ENCODE measurements at regions not wholly inside any gene's neighbourhood (a gene's known extent, or its start where the extent isn't known, plus 50 kb on each side); places are given as distances from the start of the nearest gene placed in this dataset.

DNA sequence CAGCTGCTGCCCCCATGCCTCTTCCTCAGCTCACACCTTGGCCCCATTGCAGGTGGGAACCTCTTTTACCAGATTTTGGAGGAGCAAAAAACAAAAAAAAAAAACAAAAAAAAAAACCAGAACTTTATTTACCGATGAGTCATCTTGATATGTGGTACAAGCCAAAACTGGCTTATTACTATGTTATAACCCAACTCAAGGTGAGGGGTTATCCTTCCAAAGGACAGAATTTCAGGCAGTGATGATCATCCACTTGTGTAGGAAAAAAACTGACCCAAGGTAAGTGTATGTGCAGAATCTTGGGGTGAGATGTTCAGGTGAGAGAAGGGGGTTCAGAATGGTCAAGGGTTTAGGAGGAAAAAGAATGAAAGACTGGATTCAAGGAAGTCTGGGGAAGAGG, 142.6 kb upstream of the FST start:
- Histone ChIP-seq H3K27ac (no peak overlapping the region), H3K36me3 (ENCODE audit: low read depth) (no peaks in the 10 kb centered on the region), H3K27me3 (ENCODE audit: insufficient read depth, low read depth) (no peaks in the 10 kb centered on the region), H3K79me2 (ENCODE audit: low read depth) (no peaks in the 10 kb centered on the region), H4K20me1 (ENCODE audit: insufficient read depth) (no peaks in the 10 kb centered on the region), H3F3A (ENCODE audit: insufficient read depth, low read depth) (no peaks in the 10 kb centered on the region), H3K4me2 (no peak overlapping the region), H3K9me3 (ENCODE audit: insufficient read depth, low read depth) (no peaks in the 10 kb centered on the region), H3K4me3 (no peak overlapping the region), H3K4me1 (replicated peaks; ENCODE audit: insufficient read depth) (peaks cover 18% of the 10 kb centered on the region), H3K9me2 (ENCODE audit: insufficient read depth) (no peaks in the 10 kb centered on the region), H2AFZ (no peak overlapping the region)
- no TSS peak for BruUV-seq (replicated peaks)
- ChIA-PET POLR2A (ENCODE audit: unreplicated experiment) (no interaction called here), CTCF (no interaction called here)
- TF ChIP-seq, protein P1, sequence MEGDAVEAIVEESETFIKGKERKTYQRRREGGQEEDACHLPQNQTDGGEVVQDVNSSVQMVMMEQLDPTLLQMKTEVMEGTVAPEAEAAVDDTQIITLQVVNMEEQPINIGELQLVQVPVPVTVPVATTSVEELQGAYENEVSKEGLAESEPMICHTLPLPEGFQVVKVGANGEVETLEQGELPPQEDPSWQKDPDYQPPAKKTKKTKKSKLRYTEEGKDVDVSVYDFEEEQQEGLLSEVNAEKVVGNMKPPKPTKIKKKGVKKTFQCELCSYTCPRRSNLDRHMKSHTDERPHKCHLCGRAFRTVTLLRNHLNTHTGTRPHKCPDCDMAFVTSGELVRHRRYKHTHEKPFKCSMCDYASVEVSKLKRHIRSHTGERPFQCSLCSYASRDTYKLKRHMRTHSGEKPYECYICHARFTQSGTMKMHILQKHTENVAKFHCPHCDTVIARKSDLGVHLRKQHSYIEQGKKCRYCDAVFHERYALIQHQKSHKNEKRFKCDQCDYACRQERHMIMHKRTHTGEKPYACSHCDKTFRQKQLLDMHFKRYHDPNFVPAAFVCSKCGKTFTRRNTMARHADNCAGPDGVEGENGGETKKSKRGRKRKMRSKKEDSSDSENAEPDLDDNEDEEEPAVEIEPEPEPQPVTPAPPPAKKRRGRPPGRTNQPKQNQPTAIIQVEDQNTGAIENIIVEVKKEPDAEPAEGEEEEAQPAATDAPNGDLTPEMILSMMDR (conservative IDR thresholded peaks at IDR 0.05): no peak
- no peak for TF ChIP-seq EZH2 (IDR thresholded peaks at IDR 0.05; ENCODE audit: low read depth)
- intact Hi-C loops (cut with micrococcal nuclease; ENCODE audit: unreplicated experiment): no loop called here
- DNase-seq: no peak

DNA sequence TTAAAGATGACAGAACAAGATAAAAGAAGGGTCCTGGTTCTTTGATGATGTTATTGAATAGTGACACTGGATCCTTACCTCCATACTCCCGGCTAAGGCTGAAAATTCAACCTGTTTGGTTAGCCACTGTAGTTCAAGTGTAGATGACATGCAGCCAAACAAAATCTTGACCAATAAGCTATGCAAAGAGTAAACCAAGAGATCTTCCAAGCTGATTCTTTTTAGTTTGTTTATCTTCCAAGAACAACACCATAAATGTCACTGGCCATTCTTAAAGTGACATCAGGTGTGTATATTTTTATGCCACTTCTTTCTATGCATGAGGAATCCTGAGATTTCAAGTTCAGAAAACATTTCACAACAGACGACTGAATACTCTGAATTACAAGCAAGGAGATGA, 141.5 kb upstream of the FST start:
- Histone ChIP-seq H3K4me2 (no peak overlapping the region), H3K36me3 (ENCODE audit: low read depth) (no peaks in the 10 kb centered on the region), H3F3A (ENCODE audit: insufficient read depth, low read depth) (no peaks in the 10 kb centered on the region), H3K9me3 (ENCODE audit: insufficient read depth, low read depth) (no peaks in the 10 kb centered on the region), H3K27me3 (ENCODE audit: insufficient read depth, low read depth) (no peaks in the 10 kb centered on the region), H3K4me3 (no peak overlapping the region), H3K9me2 (ENCODE audit: insufficient read depth) (no peaks in the 10 kb centered on the region), H3K79me2 (ENCODE audit: low read depth) (no peaks in the 10 kb centered on the region), H3K27ac (no peak overlapping the region), H4K20me1 (ENCODE audit: insufficient read depth) (no peaks in the 10 kb centered on the region), H2AFZ (no peak overlapping the region), H3K4me1 (replicated peaks; ENCODE audit: insufficient read depth) (0 out of 2 replicates have a peak, but pooled peaks cover 8% of the 10 kb centered on the region)
- ChIA-PET POLR2A (ENCODE audit: unreplicated experiment) (interaction anchor here (0.6 kb wide), 1 partner anchor 1024 kb away, joined by 3 read pairs; no protein-coding TSS in a partner anchor), CTCF (no interaction called here)
- BruUV-seq (replicated peaks): no TSS peak
- intact Hi-C loops (cut with micrococcal nuclease; ENCODE audit: unreplicated experiment): no loop called here
- DNase-seq: no peak
- TF ChIP-seq EZH2 (IDR thresholded peaks at IDR 0.05; ENCODE audit: low read depth): no peak
- TF ChIP-seq, protein P1 (conservative IDR thresholded peaks at IDR 0.05): no peak

DNA sequence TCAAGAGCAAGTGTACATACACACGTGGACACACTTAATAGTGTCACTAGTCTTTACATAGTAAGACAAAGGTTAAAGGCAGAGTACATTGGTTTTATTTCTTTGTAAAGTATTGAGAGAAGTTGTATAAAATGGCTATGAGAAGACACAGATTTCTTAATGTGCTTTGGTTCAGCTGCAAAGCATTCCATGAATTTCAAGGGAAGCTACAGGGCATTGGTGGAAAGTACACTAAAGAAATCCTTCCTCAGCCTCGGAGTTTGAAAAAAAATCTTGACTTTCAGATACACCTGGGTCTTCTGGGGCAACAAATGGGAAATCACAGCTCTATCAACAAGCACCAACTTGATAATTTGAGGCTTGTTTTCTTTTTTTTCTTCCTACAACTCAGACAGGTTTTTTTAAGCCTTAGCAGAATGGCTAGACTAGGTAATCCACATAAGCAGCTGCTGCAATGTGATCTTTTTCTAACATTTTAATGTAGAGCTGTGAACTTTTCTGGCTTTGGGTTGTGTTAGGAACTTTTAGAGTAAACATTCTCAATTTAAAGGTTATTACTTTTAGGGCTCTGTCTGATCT, 140.4 kb upstream of the FST start:
- ChIA-PET CTCF (no interaction called here), POLR2A (ENCODE audit: unreplicated experiment) (interaction anchor here (0.6 kb wide), 1 partner anchor 1023 kb away, joined by 3 read pairs; no protein-coding TSS in a partner anchor)
- BruUV-seq (replicated peaks): no TSS peak
- no peak overlapping the region for H2AFZ ChIP-seq
- H3K27me3 ChIP-seq (ENCODE audit: insufficient read depth, low read depth): no peaks in the 10 kb centered on the region
- DNase-seq: no peak
- H4K20me1 ChIP-seq (ENCODE audit: insufficient read depth): no peaks in the 10 kb centered on the region
- H3F3A ChIP-seq (ENCODE audit: insufficient read depth, low read depth): no peaks in the 10 kb centered on the region
- no peak overlapping the region for H3K4me2 ChIP-seq
- no peak overlapping the region for H3K27ac ChIP-seq
- intact Hi-C loops (cut with micrococcal nuclease; ENCODE audit: unreplicated experiment): no loop called here
- H3K36me3 ChIP-seq (ENCODE audit: low read depth): no peaks in the 10 kb centered on the region
- no peak overlapping the region for H3K4me3 ChIP-seq
- H3K9me3 ChIP-seq (ENCODE audit: insufficient read depth, low read depth): no peaks in the 10 kb centered on the region
- TF ChIP-seq, protein P1 (conservative IDR thresholded peaks at IDR 0.05): no peak
- TF ChIP-seq EZH2 (IDR thresholded peaks at IDR 0.05; ENCODE audit: low read depth): no peak
- no peaks in the 10 kb centered on the region for H3K79me2 ChIP-seq (ENCODE audit: low read depth)
- H3K9me2 ChIP-seq (ENCODE audit: insufficient read depth): no peaks in the 10 kb centered on the region
- no peaks in the 10 kb centered on the region for H3K4me1 ChIP-seq (replicated peaks; ENCODE audit: insufficient read depth)

All from PC-9 (cell line).